NCI-H1436 treated with DMSO at 0.1 percent for 48 hours (cell line): ENCODE measurements at regions not wholly inside any gene's neighbourhood (a gene's known extent, or its start where the extent isn't known, plus 50 kb on each side); places are given as distances from the start of the nearest gene placed in this dataset.

Experiments used
- DNase-seq: peaks from one replicate; lab custom pipeline; 2025; lab: John Stamatoyannopoulos, UW

DNA sequence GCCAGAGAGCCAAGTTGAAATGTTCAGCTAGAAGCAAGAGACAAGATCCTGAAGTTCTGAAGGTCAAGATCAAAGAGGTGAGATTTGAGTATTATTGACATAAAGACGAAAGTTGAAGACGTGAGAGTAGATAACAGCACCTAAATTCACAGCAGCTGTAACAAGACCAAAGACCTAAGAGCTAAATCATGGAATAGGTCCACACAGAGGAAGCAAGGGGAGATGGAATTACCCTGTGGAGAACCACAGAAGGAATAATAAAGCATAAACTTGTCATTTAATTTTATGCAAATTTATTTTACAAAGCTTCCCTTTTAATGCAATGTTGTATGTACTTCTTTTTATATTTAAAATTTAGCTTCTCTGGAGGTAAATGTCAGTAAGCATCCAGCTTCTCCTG lies 523.7 kb downstream of the NR2F1-AS1 start:
- no peak for DNase-seq

GRCh38 chr5:93055971-93056370 lies 525.0 kb downstream of the NR2F1-AS1 start:
- DNase-seq, result no peak

GRCh38 chr5:93055561-93055960 lies 525.5 kb downstream of the NR2F1-AS1 start:
- DNase-seq, result no peak

DNA sequence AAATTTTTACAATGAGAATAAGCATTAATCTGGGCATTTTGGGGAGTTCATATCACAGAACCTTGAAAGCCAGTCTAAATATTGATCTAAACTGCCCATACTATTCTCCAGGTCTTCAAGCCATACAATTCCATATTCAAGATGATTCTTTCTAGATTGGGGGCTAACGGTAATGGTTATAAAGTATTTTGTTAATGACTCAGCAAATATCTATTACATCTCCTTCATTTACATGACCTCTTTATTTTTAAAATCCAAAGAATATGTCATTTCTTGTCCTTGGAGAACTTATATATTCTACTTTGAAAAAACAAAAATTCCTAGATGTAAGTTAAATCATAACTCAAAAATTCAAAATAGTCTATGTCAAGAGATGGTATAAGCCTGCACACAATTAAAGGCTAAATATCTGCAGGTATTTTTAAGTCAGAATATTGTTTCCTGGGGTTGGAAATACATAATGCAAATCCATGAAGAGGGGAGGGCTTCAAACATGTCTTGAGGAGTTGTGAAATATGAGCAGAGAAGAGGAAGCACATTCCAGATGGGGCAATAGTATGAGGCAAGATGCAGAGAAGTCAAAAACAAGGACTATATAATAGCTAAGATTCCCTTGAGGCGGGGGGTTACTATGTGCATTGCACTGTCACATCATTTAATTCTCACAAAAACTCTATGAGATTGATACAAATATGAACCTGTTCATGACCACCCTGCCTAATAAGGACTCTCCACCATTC lies 526.4 kb downstream of the NR2F1-AS1 start:
- DNase-seq, result no peak

GRCh38 chr5:93053825-93054224 lies 527.2 kb downstream of the NR2F1-AS1 start:
- no peak for DNase-seq

GRCh38 chr5:93048858-93049257 lies 532.2 kb downstream of the NR2F1-AS1 start:
- no peak for DNase-seq

DNA sequence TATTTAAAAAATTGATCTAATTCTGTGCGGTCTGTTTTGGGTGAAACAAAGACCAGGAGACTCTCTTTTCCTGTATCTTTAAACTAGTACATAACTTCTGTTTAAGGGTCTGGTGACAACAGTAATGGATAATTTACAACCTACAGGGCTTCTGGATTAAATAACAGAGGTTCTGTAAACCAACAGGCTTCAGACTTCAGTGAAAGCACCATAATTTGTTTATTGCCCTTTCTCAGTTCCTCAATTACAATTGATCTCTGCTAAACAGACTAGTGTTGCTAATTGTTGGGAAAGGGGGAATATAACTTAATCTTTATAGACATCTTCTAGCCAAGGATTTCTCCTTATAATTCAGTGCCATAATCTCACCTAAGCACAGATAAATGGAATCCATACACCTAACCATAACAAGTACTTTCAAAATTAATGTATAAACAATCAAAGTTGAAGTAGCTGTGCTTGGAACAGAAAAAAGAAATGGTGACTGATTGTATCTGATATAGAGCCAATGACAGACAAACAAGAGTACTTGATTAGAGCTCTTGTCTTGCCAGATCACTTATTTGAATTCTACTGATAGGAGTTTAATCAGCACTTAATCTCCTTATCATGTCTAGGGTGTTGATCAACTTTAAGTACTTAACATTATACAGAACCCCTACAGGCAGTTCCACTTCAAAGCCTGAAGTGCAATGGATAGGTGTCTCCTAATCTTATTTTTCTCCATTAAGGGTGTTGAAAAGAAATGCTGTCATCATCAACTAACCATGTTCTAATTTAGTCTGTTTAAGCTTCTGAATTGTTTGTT lies 536.0 kb downstream of the NR2F1-AS1 start:
- DNase-seq, result no peak

DNA sequence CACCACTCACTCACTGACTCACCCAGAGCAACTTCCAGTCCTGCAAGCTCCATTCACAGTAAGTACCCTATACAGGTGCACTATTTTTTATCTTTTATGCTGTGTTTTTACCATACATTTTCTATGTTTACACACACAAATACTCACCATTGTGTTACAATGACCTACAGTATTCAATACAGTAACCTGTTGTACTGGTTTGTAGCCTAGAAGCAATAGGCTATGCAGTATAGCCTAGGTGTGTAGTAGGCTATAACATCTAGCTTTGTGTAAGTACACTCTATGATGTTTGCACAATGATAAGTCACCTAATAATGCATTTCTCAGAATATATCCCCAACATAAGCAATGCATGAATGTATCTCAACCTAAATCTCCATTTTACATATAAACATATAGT lies 541.1 kb downstream of the NR2F1-AS1 start:
- no peak for DNase-seq

- DNase-seq, result no peak
Measured at GRCh38 chr5:93034621-93035590, 546.1 kb downstream of the NR2F1-AS1 start.

DNA sequence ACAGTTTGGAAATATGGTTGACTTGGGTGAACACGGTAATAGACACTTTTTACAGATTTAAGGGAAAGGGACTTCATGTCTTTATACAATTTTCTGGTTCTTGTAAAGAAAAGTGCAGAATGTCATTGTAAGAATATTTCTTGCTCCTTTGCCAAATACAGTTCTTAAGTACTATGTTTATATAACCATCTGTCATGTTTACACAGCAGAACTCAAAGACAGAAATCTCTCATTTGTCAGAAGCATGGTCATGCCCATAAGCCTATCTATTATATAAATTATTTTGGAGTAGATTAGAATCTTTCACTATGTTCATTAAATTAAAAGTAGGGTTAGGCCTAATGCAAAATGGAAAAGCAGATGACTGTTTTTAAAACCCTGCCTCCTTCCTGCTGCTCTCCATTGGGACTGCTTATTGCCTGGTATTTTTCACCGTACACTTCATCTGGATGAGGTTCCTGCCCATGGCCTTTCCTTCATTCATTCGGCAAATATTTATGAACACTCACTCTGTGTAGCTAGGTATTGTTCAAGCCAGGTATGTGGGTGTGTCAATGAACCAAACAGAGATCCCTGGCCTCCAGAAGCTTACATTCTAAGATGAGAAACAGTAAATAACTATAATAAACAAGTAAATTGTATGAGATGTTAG lies 558.1 kb downstream of the NR2F1-AS1 start:
- DNase-seq, result no peak

DNA sequence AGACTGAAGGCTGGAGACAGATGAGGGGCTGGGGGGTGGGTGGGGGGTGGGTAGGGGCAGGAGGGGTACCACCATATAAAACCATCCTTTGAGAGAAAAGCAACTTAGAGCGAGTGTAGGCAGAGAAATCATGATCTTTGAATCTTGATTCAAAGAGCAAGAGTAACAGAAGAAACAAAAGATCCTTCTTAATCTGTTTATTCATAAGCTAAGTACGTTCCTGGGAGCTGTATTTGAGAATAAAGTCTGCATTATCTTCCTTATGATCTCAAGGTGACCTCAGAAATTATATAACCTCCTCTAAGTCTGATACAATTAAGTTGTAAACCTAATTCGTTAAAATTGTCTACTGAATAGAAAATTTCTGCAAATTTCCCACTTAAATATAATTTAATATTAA lies 558.8 kb downstream of the NR2F1-AS1 start:
- no peak for DNase-seq

DNA sequence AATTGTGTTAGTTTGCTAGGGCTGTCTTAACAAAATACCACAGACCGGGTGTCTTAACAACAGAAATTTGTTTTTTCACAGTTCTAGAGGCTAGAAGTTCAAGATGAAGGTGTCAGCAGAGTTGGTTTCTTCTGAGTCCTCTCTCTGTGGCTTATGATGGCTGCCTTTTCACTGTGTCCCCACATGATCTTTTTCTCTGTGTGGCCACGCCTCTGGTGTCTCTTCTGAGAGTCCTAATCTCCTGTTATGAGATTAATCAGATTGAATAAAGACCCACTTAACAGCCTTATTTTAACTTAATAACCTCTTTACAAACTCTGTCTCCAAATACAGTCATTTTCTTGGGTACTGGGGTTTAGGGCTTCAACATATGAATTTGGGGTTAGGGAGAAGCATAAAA lies 561.1 kb downstream of the NR2F1-AS1 start:
- no peak for DNase-seq

DNA sequence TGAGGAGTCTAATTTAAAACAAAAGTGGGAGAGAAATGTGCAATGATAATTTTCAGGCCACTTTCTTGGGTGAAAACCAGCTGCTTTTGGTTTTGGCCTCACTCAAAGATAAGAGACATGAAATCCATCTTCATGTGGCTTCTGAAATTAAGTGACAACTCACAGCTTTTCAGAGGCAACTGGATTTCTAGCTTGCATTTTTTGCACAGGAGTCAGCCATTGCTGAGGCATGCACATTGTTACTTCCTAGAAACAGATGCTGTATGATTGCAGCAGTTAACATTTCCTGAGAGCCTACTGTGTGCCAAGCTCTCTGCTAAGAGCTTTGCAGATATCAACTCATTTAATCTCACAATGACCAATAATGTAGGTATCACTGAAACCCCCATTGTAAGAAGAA lies 562.6 kb downstream of the NR2F1-AS1 start:
- DNase-seq, result no peak

DNA sequence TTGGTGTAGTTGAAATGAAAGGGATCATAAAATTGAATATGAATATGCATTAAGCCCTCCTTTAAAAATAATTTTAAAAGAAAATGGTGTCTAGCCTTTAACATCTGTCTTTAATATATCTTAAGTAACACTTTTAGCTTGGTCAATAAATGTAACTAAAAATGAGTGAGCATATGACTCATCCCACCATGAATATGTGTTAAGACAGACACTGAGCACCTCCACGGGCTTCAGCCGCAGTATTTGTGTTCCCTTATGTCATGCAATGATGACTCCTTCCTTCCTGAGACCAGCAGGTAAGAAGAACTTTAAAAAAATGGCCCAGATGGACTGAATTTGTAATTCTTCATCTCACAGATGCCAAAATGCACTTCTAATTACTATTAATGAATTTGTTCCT lies 563.2 kb downstream of the NR2F1-AS1 start:
- DNase-seq, result no peak

DNA sequence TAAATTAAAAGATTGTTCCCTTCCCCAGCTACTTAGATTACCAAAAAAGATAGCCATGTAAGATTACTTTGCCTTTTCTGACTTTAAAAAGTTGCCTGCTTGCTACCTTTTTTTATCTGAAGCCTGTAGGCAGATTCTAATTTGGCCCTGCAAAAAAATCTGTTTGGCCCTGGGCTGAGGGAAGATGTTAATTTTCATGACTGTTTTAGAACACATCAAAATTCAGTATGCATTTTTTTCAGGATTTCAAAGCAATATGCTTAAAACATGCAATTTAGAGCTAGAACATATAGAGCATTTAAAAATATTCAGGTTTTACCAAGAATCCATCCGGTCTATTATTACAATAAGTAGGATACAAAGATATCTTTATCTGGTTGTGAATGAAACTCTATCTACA lies 563.6 kb downstream of the NR2F1-AS1 start:
- no peak for DNase-seq

- DNase-seq, result no peak
Measured at GRCh38 chr5:93010616-93011015, 570.4 kb downstream of the NR2F1-AS1 start.

- DNase-seq, result no peak
Measured at GRCh38 chr5:93010037-93010436, 571.0 kb downstream of the NR2F1-AS1 start.

GRCh38 chr5:93008502-93009207 lies 572.4 kb downstream of the NR2F1-AS1 start:
- no peak for DNase-seq

DNA sequence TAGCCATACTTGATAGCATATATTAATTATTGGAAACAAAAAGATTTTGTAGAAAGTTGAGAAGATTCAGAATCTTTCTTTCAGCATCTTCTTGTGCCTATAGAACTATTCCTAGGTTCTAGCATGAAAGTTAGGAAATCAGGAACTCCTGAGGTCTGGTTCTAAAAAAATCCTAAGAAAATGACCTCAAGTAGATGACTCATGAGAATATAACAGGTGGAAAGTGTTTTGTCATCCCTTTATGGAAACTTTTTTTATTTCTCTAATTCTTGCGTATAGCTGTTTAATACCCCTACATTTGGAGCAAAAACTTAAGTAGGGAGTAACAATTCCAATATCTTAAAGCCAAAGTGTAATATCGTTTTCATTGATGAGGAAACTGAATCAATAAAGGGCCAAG lies 574.1 kb downstream of the NR2F1-AS1 start:
- no peak for DNase-seq

DNA sequence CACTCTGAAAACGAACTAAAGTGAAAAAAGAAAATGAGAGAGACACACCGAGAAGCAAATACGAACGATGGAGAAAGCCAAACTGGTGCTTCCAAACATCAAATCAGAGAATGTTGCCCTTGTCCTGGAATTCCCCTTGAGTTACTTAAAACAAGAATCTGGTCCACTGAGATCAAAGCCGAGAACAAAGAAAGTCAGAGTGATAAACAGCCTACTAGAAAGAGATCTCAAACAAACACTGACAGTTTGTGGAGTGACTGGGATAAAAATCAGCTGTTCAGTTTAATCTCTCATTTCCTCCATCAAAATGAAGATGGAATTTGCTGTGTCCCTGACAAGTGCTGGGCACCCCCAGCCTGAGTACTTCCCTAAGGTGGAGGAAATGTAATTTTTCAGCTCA lies 582.6 kb downstream of the NR2F1-AS1 start:
- DNase-seq, result no peak

GRCh38 chr5:92994392-92994791 lies 586.6 kb downstream of the NR2F1-AS1 start:
- no peak for DNase-seq
